Endothelial cell of umbilical vein (primary cell): ENCODE measurements at regions not wholly inside any gene's neighbourhood (a gene's known extent, or its start where the extent isn't known, plus 50 kb on each side); places are given as distances from the start of the nearest gene placed in this dataset.

Source experiments
- BruUV-seq: library from RNA; stranded (reverse); fragments of 400-500 nt; replicated peaks from 2 replicates; lab custom pipeline; 2021; lab: Mats Ljungman, UMichigan
- CTCF ChIA-PET: fragments of 300-600, 350-600 bp; sonication (Branson Sonifier 250); formaldehyde crosslinking; loops from one replicate; lab custom pipeline; 2021; ENCODE audit warnings: antibody characterized with exemption, inconsistent platforms; lab: Charles Lee
- POLR2A ChIA-PET: fragments of 300-600, 350-600 bp; sonication (Branson Sonifier 250); formaldehyde crosslinking; loops from one replicate; lab custom pipeline; 2021; ENCODE audit warnings: antibody characterized with exemption, inconsistent platforms; lab: Charles Lee
- DNase-seq: peaks from one replicate; pipeline ENCODE4 v3.0.0-alpha.2; 2011; ENCODE audit warnings: low read depth, low spot score
- FAIRE-seq: peaks from 2 replicates; lab custom pipeline; 2011; peaks lifted over from hg19 to GRCh38; lab: Jason Lieb, UNC
- H2AFZ ChIP-seq: 2 replicates; pipeline ENCODE4 v1.6.0; 2012; ENCODE audit warnings: low read depth, low read length, control low read depth, inconsistent platforms
- H3K27ac ChIP-seq: 2 replicates; pipeline ENCODE4 v1.5.1; 2011; ENCODE audit warnings: low read depth, mild to moderate bottlenecking, control low read depth, low read length, moderate library complexity; ENCODE audit not compliant: insufficient read depth
- H3K27me3 ChIP-seq, 2 experiments: 2 replicates each; pipeline versions ENCODE4 v1.6.0 to v1.6.1; 2011; ENCODE audit warnings: low read length in 2 of 2, mixed read lengths in 1 of 2; ENCODE audit not compliant: control insufficient read depth in 2 of 2, insufficient read depth in 2 of 2
- H3K36me3 ChIP-seq, 2 experiments: 2 replicates in 1 of 2; 3 replicates in 1 of 2; pipeline ENCODE4 v1.5.1; 2011; ENCODE audit warnings: low read length in 2 of 2, mild to moderate bottlenecking in 1 of 2, moderate library complexity in 1 of 2; ENCODE audit not compliant: control insufficient read depth in 2 of 2, insufficient read depth in 2 of 2; ENCODE audit errors: extremely low read depth in 1 of 2
- H3K4me1 ChIP-seq: 3 replicates; pipeline ENCODE4 v1.5.1; 2011; ENCODE audit warnings: mild to moderate bottlenecking, low read length; ENCODE audit not compliant: control insufficient read depth, insufficient read depth; ENCODE audit errors: extremely low read depth
- H3K4me2 ChIP-seq: 2 replicates; pipeline ENCODE4 v1.6.1; 2011; ENCODE audit warnings: low read length, control low read depth, mixed read lengths; ENCODE audit not compliant: insufficient read depth
- H3K4me3 ChIP-seq, 3 experiments: fragments of 200-600 bp in 1 of 3; sonication (generic), shearing (Covaris generic) in 1 of 3; replicated peaks in 1 of 3; 2 replicates each; pipeline ENCODE4 v1.5.1; 2011 to 2016; ENCODE audit warnings: control low read depth in 3 of 3, low read length in 3 of 3, mild to moderate bottlenecking in 2 of 3, inconsistent platforms in 1 of 3, low read depth in 1 of 3, moderate library complexity in 1 of 3; ENCODE audit not compliant: insufficient read depth in 1 of 3
- H3K79me2 ChIP-seq: 2 replicates; pipeline ENCODE4 v1.6.0; 2012; ENCODE audit warnings: low read length, inconsistent platforms; ENCODE audit not compliant: control insufficient read depth, insufficient read depth
- H3K9ac ChIP-seq: replicated peaks from 2 replicates; pipeline ENCODE3; 2011; ENCODE audit warnings: low read length, control low read depth; ENCODE audit not compliant: insufficient read depth; ENCODE audit errors: extremely low read depth
- H3K9me1 ChIP-seq: replicated peaks from 3 replicates; pipeline ENCODE4 v1.6.0; 2011; ENCODE audit warnings: mild to moderate bottlenecking, low read length; ENCODE audit not compliant: control insufficient read depth, insufficient read depth; ENCODE audit errors: extremely low read depth
- H3K9me3 ChIP-seq: replicated peaks from 2 replicates; pipeline ENCODE4 v1.5.1; 2012; ENCODE audit warnings: low read length, inconsistent platforms; ENCODE audit not compliant: control insufficient read depth, insufficient read depth
- H4K20me1 ChIP-seq: replicated peaks from 2 replicates; pipeline ENCODE3; 2011; ENCODE audit warnings: mild to moderate bottlenecking, low read length; ENCODE audit not compliant: control insufficient read depth, insufficient read depth; ENCODE audit errors: extremely low read depth
- EZH2 ChIP-seq: IDR thresholded peaks from 2 replicates; pipeline ENCODE4 v1.6.1; 2012; ENCODE audit warnings: borderline replicate concordance, low read depth, mild to moderate bottlenecking, moderate library complexity, low read length, inconsistent platforms; ENCODE audit not compliant: severe bottlenecking
- FOS ChIP-seq: IDR thresholded peaks from 2 replicates; pipeline ENCODE4 v1.6.1; 2011; ENCODE audit warnings: mild to moderate bottlenecking, low read length, moderate library complexity, borderline replicate concordance; ENCODE audit not compliant: insufficient read depth
- GATA2 ChIP-seq: IDR thresholded peaks from 2 replicates; pipeline ENCODE4 v1.7.0; 2011; ENCODE audit warnings: low read depth, mild to moderate bottlenecking, moderate library complexity, mixed read lengths, low read length; ENCODE audit not compliant: insufficient read length, insufficient read depth
- JUN ChIP-seq: IDR thresholded peaks from 2 replicates; pipeline ENCODE4 v1.6.1; 2011; ENCODE audit warnings: borderline replicate concordance, low read depth; ENCODE audit not compliant: insufficient read length, insufficient read depth
- MAX ChIP-seq: IDR thresholded peaks from 2 replicates; pipeline ENCODE4 v1.6.1; 2011; ENCODE audit not compliant: insufficient read depth, insufficient read length
- MYC ChIP-seq: IDR thresholded peaks from one replicate; pipeline ENCODE4 v1.6.1; 2011; ENCODE audit warnings: mild to moderate bottlenecking, low read depth, low read length
- POLR2A ChIP-seq: IDR thresholded peaks from 2 replicates; pipeline ENCODE4 v1.6.1; 2012; ENCODE audit warnings: low read depth, mild to moderate bottlenecking, control low read depth, low read length
- POLR2AphosphoS5 ChIP-seq: IDR thresholded peaks from 2 replicates; pipeline ENCODE4 v1.6.1; 2012; ENCODE audit warnings: low read depth, mild to moderate bottlenecking, control low read depth, low read length, moderate library complexity; ENCODE audit not compliant: insufficient read depth
- dilution Hi-C: fragments of 300-500 bp; cut with MboI; formaldehyde crosslinking; loops from one replicate; pipeline ENCODE4 v1.15.0; 2019; ENCODE audit warnings: low sequenced_read_pairs; ENCODE audit not compliant: extremely low pct_ligation_motif_present
- intact Hi-C: fragments of 100-400 bp; cut with micrococcal nuclease; formaldehyde crosslinking; loops from one replicate; pipeline ENCODE4 v1.10.0; 2022
- TF ChIP-seq, protein P1 (sequence below), 2 donors: IDR thresholded peaks; 1 replicate in 1 of 2; 2 replicates in 1 of 2; pipeline ENCODE4 v1.5.1; 2011; ENCODE audit warnings: low read length in 2 of 2, mild to moderate bottlenecking in 2 of 2, moderate library complexity in 2 of 2, control low read depth in 1 of 2, inconsistent platforms in 1 of 2, low read depth in 1 of 2; ENCODE audit not compliant: insufficient read depth in 1 of 2; ENCODE audit errors: extremely low read depth in 1 of 2

- Histone ChIP-seq H3K9me1 (no peaks in the 10 kb centered on the region), H3K4me2 (no peak overlapping the region), H3K79me2 (no peaks in the 10 kb centered on the region), H3K9ac (no peak overlapping the region), H3K27me3 (no peaks in the 10 kb centered on the region), H3K4me1 (no peaks in the 10 kb centered on the region), H3K36me3 (no peaks in the 10 kb centered on the region), H3K27ac (no peak overlapping the region), H3K4me3 (no peak overlapping the region), H3K9me3 (no peaks in the 10 kb centered on the region), H4K20me1 (no peaks in the 10 kb centered on the region), H2AFZ (no peak overlapping the region)
- POLR2A ChIA-PET, result no interaction called here
- DNase-seq (no peak), FAIRE-seq (no peak)
- TF ChIP-seq JUN (no peak), POLR2A (no peak), MAX (no peak), EZH2 (no peak), POLR2AphosphoS5 (no peak), FOS (no peak), MYC (no peak), GATA2 (no peak)
- TF ChIP-seq, protein P1, sequence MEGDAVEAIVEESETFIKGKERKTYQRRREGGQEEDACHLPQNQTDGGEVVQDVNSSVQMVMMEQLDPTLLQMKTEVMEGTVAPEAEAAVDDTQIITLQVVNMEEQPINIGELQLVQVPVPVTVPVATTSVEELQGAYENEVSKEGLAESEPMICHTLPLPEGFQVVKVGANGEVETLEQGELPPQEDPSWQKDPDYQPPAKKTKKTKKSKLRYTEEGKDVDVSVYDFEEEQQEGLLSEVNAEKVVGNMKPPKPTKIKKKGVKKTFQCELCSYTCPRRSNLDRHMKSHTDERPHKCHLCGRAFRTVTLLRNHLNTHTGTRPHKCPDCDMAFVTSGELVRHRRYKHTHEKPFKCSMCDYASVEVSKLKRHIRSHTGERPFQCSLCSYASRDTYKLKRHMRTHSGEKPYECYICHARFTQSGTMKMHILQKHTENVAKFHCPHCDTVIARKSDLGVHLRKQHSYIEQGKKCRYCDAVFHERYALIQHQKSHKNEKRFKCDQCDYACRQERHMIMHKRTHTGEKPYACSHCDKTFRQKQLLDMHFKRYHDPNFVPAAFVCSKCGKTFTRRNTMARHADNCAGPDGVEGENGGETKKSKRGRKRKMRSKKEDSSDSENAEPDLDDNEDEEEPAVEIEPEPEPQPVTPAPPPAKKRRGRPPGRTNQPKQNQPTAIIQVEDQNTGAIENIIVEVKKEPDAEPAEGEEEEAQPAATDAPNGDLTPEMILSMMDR (IDR thresholded peaks at IDR 0.05; ENCODE audit: extremely low read depth in 1 of 2, insufficient read depth in 1 of 2, low read depth in 1 of 2, low read length in 2 of 2), result no peak
- CTCF ChIA-PET, result interaction anchor here (0.7 to 0.8 kb wide), 2 partner anchors 11 to 140 kb away, joined by 3 read pairs; no protein-coding TSS in a partner anchor
- BruUV-seq, result no TSS peak
- intact Hi-C loops, result no loop called here
- dilution Hi-C loops, result no loop called here
Observed at GRCh38 chr6:54578261-54578660, 268.3 kb upstream of the FAM83B start.
